GM21786 (cell line): ENCODE measurements at regions not wholly inside any gene's neighbourhood (a gene's known extent, or its start where the extent isn't known, plus 50 kb on each side); places are given as distances from the start of the nearest gene placed in this dataset.
"Not testable (repeated sequence)": the region's sequence is repeated elsewhere in the genome, so short reads cannot be mapped to it uniquely, and the experiment has no call there.

Experiments
- ATAC-seq: cut with Tn5 transposase; IDR thresholded peaks from one replicate; pipeline ENCODE4 v1.9.1; 2021; ENCODE audit not compliant: unreplicated experiment

DNA sequence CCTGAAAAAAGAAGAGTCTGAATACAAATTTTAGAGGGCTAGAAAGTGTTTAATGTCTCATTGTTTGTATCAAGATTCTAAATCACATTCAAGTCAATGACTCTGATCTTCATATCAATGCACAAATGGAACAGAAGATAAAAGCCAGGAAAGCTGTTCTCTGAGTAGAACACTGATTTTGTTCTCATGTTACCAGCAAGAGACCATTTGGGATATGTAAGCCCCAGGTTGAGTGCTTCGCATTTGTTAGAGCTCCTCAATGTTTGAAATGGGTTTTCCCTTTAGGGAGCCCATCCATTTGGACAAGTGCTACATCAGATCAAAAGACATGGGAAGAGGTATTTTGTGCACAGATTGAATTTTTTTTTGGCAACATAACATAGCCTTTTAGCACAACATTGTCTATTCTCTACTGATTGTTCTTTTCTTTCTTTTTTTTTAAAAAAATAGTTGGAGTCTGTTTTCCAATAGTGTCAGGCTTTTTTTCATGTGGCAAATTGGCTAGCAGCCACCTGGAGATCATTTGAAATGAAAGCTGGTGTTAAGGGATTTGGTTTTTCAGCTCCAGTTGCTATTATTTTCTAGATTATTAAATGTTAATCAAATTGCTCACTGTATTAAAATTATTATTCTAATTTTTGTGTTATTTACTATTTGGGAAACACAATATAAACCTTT is 74.5 kb upstream of the ZPLD1 start:
- ATAC-seq: no peak

GRCh38 chr3:102361101-102361500 is 73.7 kb upstream of the ZPLD1 start:
- no peak for ATAC-seq

GRCh38 chr3:102366116-102366515 is 68.7 kb upstream of the ZPLD1 start:
- not testable (repeated sequence) for ATAC-seq

DNA sequence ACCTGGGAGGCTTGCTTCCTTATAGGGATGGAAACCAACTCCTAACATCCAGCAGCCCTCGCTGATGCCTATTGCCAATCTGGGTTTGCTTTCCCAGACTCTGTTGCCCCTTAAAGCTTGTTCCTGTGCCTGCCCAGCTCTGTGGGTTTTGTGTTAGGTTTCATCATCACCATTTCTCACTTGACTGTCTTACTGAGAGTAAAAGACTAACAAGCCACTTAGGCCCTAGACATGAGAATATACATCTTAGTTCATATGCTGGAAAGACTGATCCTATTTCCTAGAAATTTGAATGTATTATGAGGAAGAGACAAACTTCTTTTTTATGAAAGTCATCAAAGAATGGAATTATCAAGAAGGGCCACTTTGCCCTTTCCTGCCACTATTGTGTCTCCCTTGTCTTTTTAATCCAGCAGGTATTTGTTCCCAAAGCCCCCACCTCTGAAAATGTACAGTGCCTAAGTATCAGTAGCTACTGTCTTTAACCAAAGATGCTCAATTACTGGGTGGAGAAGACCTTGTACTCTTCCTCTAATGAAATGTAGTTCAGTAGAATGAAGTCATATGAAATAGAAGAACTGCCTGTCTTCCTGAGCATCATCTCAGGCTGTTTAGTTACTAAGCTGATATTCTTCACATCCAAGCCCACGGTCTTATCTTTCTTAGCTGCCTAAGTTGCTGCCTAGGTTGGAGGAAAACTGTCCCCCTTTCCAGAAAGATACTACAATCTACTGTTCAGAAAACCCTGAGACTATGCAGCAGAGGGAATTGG is 59.8 kb upstream of the ZPLD1 start:
- no peak for ATAC-seq

GRCh38 chr3:102378216-102378615 is 56.6 kb upstream of the ZPLD1 start:
- ATAC-seq: no peak

DNA sequence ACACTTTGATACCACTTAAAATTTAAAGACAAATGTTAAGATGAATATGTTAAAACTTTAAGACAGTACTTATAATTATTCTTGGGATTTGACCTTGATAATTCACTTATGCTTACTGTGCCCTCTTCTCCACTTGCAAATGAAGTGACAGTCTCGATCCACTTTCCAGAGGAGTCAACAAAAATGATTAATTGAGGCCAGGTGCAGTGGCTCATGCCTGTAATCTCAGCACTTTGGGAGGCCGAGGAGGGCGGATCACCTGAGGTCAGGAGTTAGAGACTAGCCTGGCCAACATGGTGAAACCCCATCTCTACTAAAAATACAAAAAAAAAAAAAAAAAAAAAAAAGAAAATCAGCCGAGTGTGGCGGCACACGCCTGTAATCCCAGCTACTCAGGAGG is 52.6 kb upstream of the ZPLD1 start:
- ATAC-seq: not testable (repeated sequence)
